Mesenchymal stem cell (in vitro differentiated cells and primary cell): ENCODE measurements at regions not wholly inside any gene's neighbourhood (a gene's known extent, or its start where the extent isn't known, plus 50 kb on each side); places are given as distances from the start of the nearest gene placed in this dataset.

Source experiments
- DNase-seq: peaks from one replicate; pipeline ENCODE4 v3.0.0-alpha.2; 2013
- H2AFZ ChIP-seq: one replicate; pipeline ENCODE4 v1.6.1; 2013; ENCODE audit warnings: low read depth, mild to moderate bottlenecking, control low read depth, inconsistent platforms, low read length, moderate library complexity
- H2AK5ac ChIP-seq: 2 replicates; pipeline ENCODE4 v1.6.1; 2013; ENCODE audit warnings: low read length, moderate library complexity, mild to moderate bottlenecking, inconsistent platforms; ENCODE audit not compliant: severe bottlenecking
- H2BK120ac ChIP-seq: one replicate; pipeline ENCODE4 v1.6.1; 2013; ENCODE audit warnings: low read depth, mild to moderate bottlenecking, inconsistent platforms, low read length, moderate library complexity
- H2BK12ac ChIP-seq, 2 experiments: one replicate each; pipeline ENCODE4 v1.6.1; 2013; ENCODE audit warnings: inconsistent platforms in 2 of 2, low read length in 2 of 2, mild to moderate bottlenecking in 2 of 2, moderate library complexity in 2 of 2, control low read depth in 1 of 2
- H2BK15ac ChIP-seq: one replicate; pipeline ENCODE4 v1.6.1; 2013; ENCODE audit warnings: mild to moderate bottlenecking, low read depth, inconsistent platforms; ENCODE audit not compliant: poor library complexity, severe bottlenecking
- H2BK5ac ChIP-seq: 2 replicates; pipeline ENCODE4 v1.6.1; 2013; ENCODE audit warnings: low read depth, mild to moderate bottlenecking, low read length, control low read depth, inconsistent platforms; ENCODE audit not compliant: poor library complexity, severe bottlenecking
- H3K14ac ChIP-seq, 2 experiments: one replicate each; pipeline ENCODE4 v1.6.1; 2013; ENCODE audit warnings: inconsistent platforms in 2 of 2, low read length in 2 of 2, control low read depth in 1 of 2, mild to moderate bottlenecking in 1 of 2, moderate library complexity in 1 of 2
- H3K18ac ChIP-seq, 2 experiments: one replicate each; pipeline ENCODE4 v1.6.1; 2013; ENCODE audit warnings: inconsistent platforms in 2 of 2, low read length in 2 of 2, control low read depth in 1 of 2, low read depth in 1 of 2, mild to moderate bottlenecking in 1 of 2
- H3K23ac ChIP-seq, 2 experiments: one replicate each; pipeline ENCODE4 v1.6.1; 2013; ENCODE audit warnings: inconsistent platforms in 2 of 2, low read length in 2 of 2, mild to moderate bottlenecking in 2 of 2, moderate library complexity in 2 of 2, control low read depth in 1 of 2
- H3K27ac ChIP-seq: 2 replicates; pipeline ENCODE4 v1.5.1; 2013; ENCODE audit warnings: mild to moderate bottlenecking, moderate library complexity, low read length, control low read depth, inconsistent platforms; ENCODE audit not compliant: poor library complexity, severe bottlenecking
- H3K27me3 ChIP-seq, 2 experiments: 2 replicates each; pipeline versions ENCODE4 v1.6.1 to v1.7.0; 2013; ENCODE audit warnings: low read length in 2 of 2, mild to moderate bottlenecking in 2 of 2, moderate library complexity in 2 of 2, control low read depth in 1 of 2, inconsistent platforms in 1 of 2; ENCODE audit not compliant: control insufficient read depth in 1 of 2, insufficient read depth in 1 of 2
- H3K36me3 ChIP-seq, 2 experiments: 2 replicates each; pipeline versions ENCODE4 v1.6.1 to v1.7.0; 2013; ENCODE audit warnings: low read length in 2 of 2, control low read depth in 1 of 2, inconsistent platforms in 1 of 2, low read depth in 1 of 2, mild to moderate bottlenecking in 1 of 2; ENCODE audit not compliant: insufficient read depth in 2 of 2, control insufficient read depth in 1 of 2
- H3K4ac ChIP-seq, 2 experiments: one replicate each; pipeline ENCODE4 v1.6.1; 2013; ENCODE audit warnings: inconsistent platforms in 2 of 2, low read length in 2 of 2, mild to moderate bottlenecking in 2 of 2, moderate library complexity in 2 of 2, control low read depth in 1 of 2, low read depth in 1 of 2
- H3K4me1 ChIP-seq: 2 replicates; pipeline ENCODE4 v1.6.1; 2013; ENCODE audit warnings: low read depth, low read length, control low read depth; ENCODE audit not compliant: control insufficient read depth, insufficient read depth
- H3K4me2 ChIP-seq: 2 replicates; pipeline ENCODE4 v1.6.1; 2013; ENCODE audit warnings: low read length, mild to moderate bottlenecking, inconsistent platforms; ENCODE audit not compliant: poor library complexity, severe bottlenecking
- H3K4me3 ChIP-seq, 2 experiments: 2 replicates each; pipeline versions ENCODE4 v1.5.1 to v1.7.0; 2013; ENCODE audit warnings: low read length in 2 of 2, mild to moderate bottlenecking in 2 of 2, control low read depth in 1 of 2, low read depth in 1 of 2; ENCODE audit not compliant: insufficient read depth in 1 of 2
- H3K79me1 ChIP-seq: replicated peaks from 2 replicates; pipeline ENCODE4 v1.6.1; 2013; ENCODE audit warnings: mild to moderate bottlenecking, control low read depth, low read length, inconsistent platforms; ENCODE audit not compliant: poor library complexity, severe bottlenecking
- H3K9ac ChIP-seq: 2 replicates; pipeline ENCODE4 v1.7.0; 2013; ENCODE audit warnings: mild to moderate bottlenecking, low read length, moderate library complexity
- H3K9me3 ChIP-seq: 2 replicates; pipeline ENCODE4 v1.7.0; 2013; ENCODE audit warnings: mild to moderate bottlenecking, low read length; ENCODE audit not compliant: control insufficient read depth
- H4K8ac ChIP-seq: one replicate; pipeline ENCODE4 v1.6.1; 2013; ENCODE audit warnings: inconsistent platforms, mild to moderate bottlenecking, low read length, moderate library complexity
- H4K91ac ChIP-seq: one replicate; pipeline ENCODE4 v1.6.1; 2013; ENCODE audit warnings: mild to moderate bottlenecking, low read length, inconsistent platforms
- WGBS: methylation state at CpG from one replicate; pipeline ENCODE4 v1.1.7; 2013; ENCODE audit warnings: mixed read lengths; 5-methylcytosine and 5-hydroxymethylcytosine counted together

DNA sequence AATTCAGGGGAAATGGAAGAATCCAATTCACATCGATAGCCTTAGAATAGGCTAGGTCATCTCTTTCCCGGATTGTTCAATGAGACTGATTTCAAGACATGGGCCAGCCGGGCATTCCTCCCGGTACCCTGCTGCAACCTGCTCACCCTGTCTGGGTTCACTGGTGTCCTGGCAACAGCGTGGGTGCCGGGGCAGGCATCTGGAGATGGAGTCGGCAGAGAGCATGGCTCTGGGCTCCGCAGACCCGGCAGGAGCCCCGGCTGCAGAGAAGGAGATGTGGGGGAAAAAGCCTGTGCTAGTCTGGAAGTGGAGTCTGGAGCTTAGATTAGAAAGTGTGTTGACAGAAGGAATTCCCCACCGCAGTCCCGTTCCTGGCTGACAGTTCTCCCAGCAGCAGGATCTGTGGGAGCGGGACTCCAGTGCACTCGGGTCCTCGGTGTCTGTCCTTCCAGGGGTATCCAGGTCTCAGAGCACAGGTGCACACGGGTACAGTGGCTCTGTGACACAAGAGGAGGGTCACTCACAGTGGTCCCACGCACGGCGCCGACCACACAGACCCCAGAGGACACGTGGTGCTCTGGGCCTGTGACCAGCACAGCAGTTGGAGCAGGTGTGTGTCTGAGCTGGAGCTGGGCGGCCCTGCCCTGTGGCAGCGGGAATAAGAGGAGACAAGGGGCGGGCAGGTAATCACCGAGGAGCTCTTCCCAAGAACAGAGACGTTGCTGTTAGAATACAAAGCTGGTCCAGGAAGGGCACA lies 65.7 kb upstream of the PITRM1 start:
- WGBS = 87% methylated on average over 26 of the region's 26 CpGs
- Histone ChIP-seq H3K36me3 (no peaks in the 10 kb centered on the region), H3K9me3 (no peaks in the 10 kb centered on the region), H3K9ac (no peak overlapping the region), H2BK12ac (peak overlapping the region in 1 of 2 experiments; percentile 33), H2AFZ (no peak overlapping the region), H4K91ac (peak overlapping the region; percentile 5), H3K4me2 (no peak overlapping the region), H3K18ac (no peak overlapping the region), H2AK5ac (no peak overlapping the region), H3K23ac (no peak overlapping the region), H2BK5ac (no peak overlapping the region), H3K27me3 (peaks cover 0 to 10% of the 10 kb centered on the region in 2 experiments), H3K79me1 (peaks cover 2% of the 10 kb centered on the region), H4K8ac (no peak overlapping the region), H3K4me1 (peaks cover 13% of the 10 kb centered on the region), H2BK120ac (no peak overlapping the region), H3K27ac (no peak overlapping the region), H3K4ac (no peak overlapping the region), H3K4me3 (no peak overlapping the region), H2BK15ac (no peak overlapping the region), H3K14ac (no peak overlapping the region)
- DNase-seq = no peak

DNA sequence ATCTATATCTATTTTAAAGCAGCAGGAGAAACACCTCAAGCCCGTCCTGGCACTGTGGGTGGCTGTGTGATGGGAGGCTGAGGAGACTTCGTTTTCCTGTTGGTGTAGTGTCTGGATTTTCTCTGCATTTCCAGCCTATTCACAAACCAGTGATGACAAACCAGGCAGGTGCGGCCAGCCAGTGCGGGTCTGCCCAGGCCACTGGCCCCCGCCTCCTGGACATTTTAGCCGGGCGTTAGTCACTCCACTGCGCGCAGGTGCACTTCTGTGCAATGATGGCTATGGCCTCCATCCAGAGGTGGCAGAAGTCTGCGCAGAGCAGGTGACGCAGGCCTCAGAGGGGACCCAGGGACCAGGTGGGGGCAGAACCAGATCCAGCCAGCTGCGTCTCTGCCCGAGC lies 64.9 kb upstream of the PITRM1 start:
- Histone ChIP-seq H3K9me3 (no peaks in the 10 kb centered on the region), H3K4me3 (no peak overlapping the region), H2AFZ (no peak overlapping the region), H3K23ac (peak overlapping the region in 1 of 2 experiments; percentile 35), H3K27me3 (peaks cover 0 to 10% of the 10 kb centered on the region in 2 experiments), H3K4me1 (peaks cover 11% of the 10 kb centered on the region), H3K9ac (no peak overlapping the region), H3K18ac (no peak overlapping the region), H4K91ac (peak overlapping the region; percentile 29), H3K36me3 (no peaks in the 10 kb centered on the region), H3K79me1 (peaks cover 2% of the 10 kb centered on the region), H2BK15ac (no peak overlapping the region), H3K27ac (no peak overlapping the region), H2AK5ac (no peak overlapping the region), H4K8ac (no peak overlapping the region), H2BK5ac (no peak overlapping the region), H2BK12ac (peak overlapping the region in 1 of 2 experiments; percentile 13), H3K4ac (no peak overlapping the region), H3K4me2 (no peak overlapping the region), H3K14ac (no peak overlapping the region), H2BK120ac (no peak overlapping the region)
- no peak for DNase-seq
- 95% methylated on average over 13 of the region's 13 CpGs for WGBS

DNA sequence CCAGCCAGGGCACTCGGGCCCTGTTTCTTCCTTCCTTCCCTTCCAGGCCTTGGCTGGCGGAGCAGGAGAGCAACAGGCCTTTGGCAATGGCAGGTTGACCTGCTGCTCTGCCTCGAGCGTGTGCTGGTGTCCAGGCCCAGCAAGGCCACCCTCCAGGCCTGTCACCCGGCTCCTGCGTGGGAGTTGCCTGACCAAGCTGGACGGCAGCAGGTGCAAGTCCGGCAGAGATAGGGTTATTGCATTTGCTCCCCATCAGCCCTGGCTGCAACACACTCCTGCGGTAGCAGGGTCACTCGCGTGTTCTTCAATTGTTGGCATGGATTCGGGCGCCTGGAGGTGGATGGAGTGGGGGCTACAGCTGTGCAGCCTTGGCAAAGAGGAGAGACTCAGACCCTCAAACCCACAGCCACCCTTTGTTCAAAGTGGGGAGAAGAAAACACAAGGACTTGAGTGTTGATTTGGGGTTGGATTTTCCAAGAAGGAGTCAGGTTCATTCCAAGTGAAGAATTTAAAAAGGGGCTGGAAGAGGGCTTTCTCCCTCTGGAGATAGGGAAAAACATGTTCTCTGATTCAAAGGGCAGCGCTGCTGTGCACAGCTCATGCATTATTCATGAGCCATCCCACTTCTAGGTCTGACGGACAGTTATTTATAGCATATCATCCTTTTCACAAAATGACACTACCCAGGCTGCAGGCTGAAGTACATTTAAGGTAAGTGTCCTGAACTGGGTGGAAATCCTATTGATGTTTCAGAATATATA lies 64.2 kb upstream of the PITRM1 start:
- Histone ChIP-seq H4K91ac (peak overlapping the region; percentile 29), H3K14ac (no peak overlapping the region), H3K79me1 (peaks cover 2% of the 10 kb centered on the region), H3K4me2 (no peak overlapping the region), H2BK12ac (peak overlapping the region; percentile 7 to 38), H3K4me3 (no peak overlapping the region), H3K27me3 (peaks cover 0 to 10% of the 10 kb centered on the region in 2 experiments), H4K8ac (peak overlapping the region; percentile 27), H2AFZ (no peak overlapping the region), H3K9ac (no peak overlapping the region), H2BK15ac (peak overlapping the region; percentile 12), H2AK5ac (no peak overlapping the region), H3K4ac (no peak overlapping the region), H3K23ac (no peak overlapping the region), H3K4me1 (peaks cover 9% of the 10 kb centered on the region), H3K36me3 (no peaks in the 10 kb centered on the region), H3K9me3 (no peaks in the 10 kb centered on the region), H2BK5ac (no peak overlapping the region), H3K27ac (no peak overlapping the region), H2BK120ac (no peak overlapping the region), H3K18ac (no peak overlapping the region)
- 98% methylated on average over 14 of the region's 15 CpGs for WGBS
- no peak for DNase-seq

DNA sequence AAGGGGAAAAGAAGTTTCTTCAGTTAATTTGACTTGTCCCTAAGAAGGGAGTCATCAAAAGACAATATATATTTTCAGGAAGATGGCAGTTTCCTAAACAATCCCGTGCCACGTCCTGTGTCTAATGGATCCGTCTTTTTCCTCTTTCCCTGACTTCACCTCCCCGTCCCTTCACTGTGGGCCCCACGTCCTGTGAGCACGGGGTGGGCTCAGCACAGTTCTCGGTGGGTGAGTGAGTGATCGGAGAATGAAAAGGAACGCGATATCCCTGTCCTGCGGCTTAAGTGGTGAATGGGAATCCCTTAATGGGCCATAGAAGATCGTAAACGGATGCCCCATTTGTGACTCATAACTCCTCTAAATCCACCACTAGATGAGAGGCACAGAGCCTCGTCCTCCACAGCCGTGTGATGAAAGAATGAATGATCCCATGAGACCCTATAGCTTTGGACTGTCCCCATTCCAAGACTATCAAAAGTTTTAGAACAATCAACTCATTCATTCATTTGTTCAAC lies 63.5 kb upstream of the PITRM1 start:
- H4K8ac ChIP-seq = no peak overlapping the region
- WGBS = 68% methylated on average over 15 of the region's 15 CpGs

More for the DNA sequence above, 63.5 kb upstream of the PITRM1 start:
- Histone ChIP-seq H3K9ac (no peak overlapping the region), H3K9me3 (no peaks in the 10 kb centered on the region), H3K27me3 (peaks cover 0 to 14% of the 10 kb centered on the region in 2 experiments), H3K18ac (no peak overlapping the region), H2BK5ac (no peak overlapping the region), H3K79me1 (peaks cover 2% of the 10 kb centered on the region), H4K91ac (no peak overlapping the region), H2AK5ac (no peak overlapping the region), H3K14ac (no peak overlapping the region), H2BK15ac (no peak overlapping the region), H3K27ac (no peak overlapping the region), H3K4me2 (no peak overlapping the region), H2BK12ac (no peak overlapping the region), H2AFZ (no peak overlapping the region), H3K4ac (no peak overlapping the region), H3K36me3 (no peaks in the 10 kb centered on the region), H3K23ac (no peak overlapping the region), H2BK120ac (no peak overlapping the region), H3K4me3 (no peak overlapping the region), H3K4me1 (peaks cover 9% of the 10 kb centered on the region)
- peak; percentile 74 for DNase-seq
